Neural cell (in vitro differentiated cells): ENCODE measurements at regions not wholly inside any gene's neighbourhood (a gene's known extent, or its start where the extent isn't known, plus 50 kb on each side); places are given as distances from the start of the nearest gene placed in this dataset.

ENCODE experiments used
- H2AFZ ChIP-seq: fragments of 200-600, 300-800 bp; sonication (generic), shearing (Covaris generic); 2 replicates; pipeline ENCODE4 v1.6.0; 2014; ENCODE audit warnings: low read depth, mild to moderate bottlenecking, antibody characterized with exemption, low read length, moderate library complexity
- H3F3A ChIP-seq: fragments of 200-600 bp; shearing (Covaris generic); 2 replicates; pipeline ENCODE4 v1.6.1; 2016; ENCODE audit warnings: mild to moderate bottlenecking, moderate library complexity, mixed read lengths, antibody characterized with exemption, low read length; ENCODE audit not compliant: insufficient read depth, poor library complexity, severe bottlenecking
- H3K27ac ChIP-seq: fragments of 200-600, 300-800 bp; sonication (generic), shearing (Covaris generic); 2 replicates; pipeline ENCODE4 v1.5.1; 2014; ENCODE audit warnings: mild to moderate bottlenecking, low read length, moderate library complexity
- H3K27me3 ChIP-seq: fragments of 300-800, 200-600 bp; sonication (generic), shearing (Covaris generic); 2 replicates; pipeline ENCODE4 v1.6.0; 2014; ENCODE audit warnings: mild to moderate bottlenecking, low read depth, low read length, moderate library complexity; ENCODE audit not compliant: insufficient read depth
- H3K36me3 ChIP-seq: fragments of 300-800, 200-600 bp; sonication (generic), shearing (Covaris generic); 2 replicates; pipeline ENCODE4 v1.5.1; 2014; ENCODE audit warnings: mild to moderate bottlenecking, antibody characterized with exemption, low read length, moderate library complexity; ENCODE audit not compliant: insufficient read depth
- H3K4me2 ChIP-seq: fragments of 300-800, 200-600 bp; sonication (generic), shearing (Covaris generic); 2 replicates; pipeline ENCODE4 v1.6.0; 2014; ENCODE audit warnings: mild to moderate bottlenecking, low read length
- H3K4me3 ChIP-seq: fragments of 300-800, 200-600 bp; sonication (generic), shearing (Covaris generic); 2 replicates; pipeline ENCODE4 v1.5.1; 2014; ENCODE audit warnings: mild to moderate bottlenecking, low read length, moderate library complexity
- H3K79me2 ChIP-seq: fragments of 200-600 bp; shearing (Covaris generic); replicated peaks from 2 replicates; pipeline ENCODE4 v1.6.0; 2014; ENCODE audit warnings: mild to moderate bottlenecking, low read length, moderate library complexity; ENCODE audit not compliant: insufficient read depth
- H3K9ac ChIP-seq: fragments of 300-800, 200-600 bp; sonication (generic), shearing (Covaris generic); 2 replicates; pipeline ENCODE4 v1.6.1; 2016; ENCODE audit warnings: mild to moderate bottlenecking, low read length, mixed read lengths
- H3K9me2 ChIP-seq: fragments of 200-600 bp; shearing (Covaris generic); 2 replicates; pipeline ENCODE4 v1.6.1; 2016; ENCODE audit warnings: mild to moderate bottlenecking, low read length, mixed read lengths; ENCODE audit not compliant: insufficient read depth
- H3K9me3 ChIP-seq: fragments of 200-600, 300-800 bp; sonication (generic), shearing (Covaris generic); 2 replicates; pipeline ENCODE4 v1.6.1; 2016; ENCODE audit warnings: mild to moderate bottlenecking, mixed run types, low read length, moderate library complexity, mixed read lengths
- H4K20me1 ChIP-seq: fragments of 200-600 bp; shearing (Covaris generic); 2 replicates; pipeline ENCODE4 v1.6.1; 2016; ENCODE audit warnings: mild to moderate bottlenecking, mixed run types; ENCODE audit not compliant: insufficient read depth
- CTCF ChIP-seq: fragments of 450-650 bp; IDR thresholded peaks from 2 replicates; pipeline ENCODE4 v1.5.1; 2014; ENCODE audit warnings: antibody characterized with exemption, mild to moderate bottlenecking, moderate library complexity; ENCODE audit not compliant: poor library complexity, severe bottlenecking
- EP300 ChIP-seq: fragments of 450-650 bp; conservative IDR thresholded peaks from 2 replicates; pipeline ENCODE4 v1.6.1; 2014; ENCODE audit warnings: antibody characterized with exemption, mild to moderate bottlenecking, moderate library complexity; ENCODE audit not compliant: poor library complexity, severe bottlenecking
- EZH2 ChIP-seq: fragments of 200-600, 300-800 bp; shearing (Covaris generic), sonication (generic); IDR thresholded peaks from 2 replicates; pipeline ENCODE4 v1.6.1; 2014; ENCODE audit warnings: antibody characterized with exemption, low read length, borderline replicate concordance, mild to moderate bottlenecking; ENCODE audit not compliant: insufficient read depth, poor library complexity, severe bottlenecking
- MXI1 ChIP-seq: fragments of 450-650 bp; conservative IDR thresholded peaks from 2 replicates; pipeline ENCODE4 v1.6.1; 2014; ENCODE audit warnings: antibody characterized with exemption, mild to moderate bottlenecking; ENCODE audit not compliant: poor library complexity, severe bottlenecking
- POLR2AphosphoS5 ChIP-seq: IDR thresholded peaks from 2 replicates; pipeline ENCODE4 v1.6.1; 2012
- RAD21 ChIP-seq: fragments of 450-650 bp; conservative IDR thresholded peaks from 2 replicates; pipeline ENCODE4 v1.6.1; 2014; ENCODE audit warnings: antibody characterized with exemption, mild to moderate bottlenecking, moderate library complexity
- REST ChIP-seq: IDR thresholded peaks from 2 replicates; pipeline ENCODE4 v1.6.1; 2012; ENCODE audit warnings: borderline replicate concordance
- SMC3 ChIP-seq: fragments of 450-650 bp; conservative IDR thresholded peaks from 2 replicates; pipeline ENCODE4 v1.6.1; 2014; ENCODE audit warnings: antibody characterized with exemption, mild to moderate bottlenecking, moderate library complexity; ENCODE audit not compliant: poor library complexity
- TAF1 ChIP-seq: IDR thresholded peaks from 2 replicates; pipeline ENCODE4 v1.6.1; 2012; ENCODE audit warnings: low read depth

- H3K27ac ChIP-seq, result no peak overlapping the region
- no peak overlapping the region for H3K4me3 ChIP-seq
- H3K27me3 ChIP-seq, result no peaks in the 10 kb centered on the region
- H3K79me2 ChIP-seq, result no peaks in the 10 kb centered on the region
- H3K9me3 ChIP-seq, result peaks cover 7% of the 10 kb centered on the region
- no peak overlapping the region for H2AFZ ChIP-seq
- H3K4me2 ChIP-seq, result no peak overlapping the region
- peaks cover 4% of the 10 kb centered on the region for H3F3A ChIP-seq
- H3K9me2 ChIP-seq, result no peaks in the 10 kb centered on the region
- TF ChIP-seq REST (no peak), EP300 (no peak), RAD21 (no peak), TAF1 (no peak), EZH2 (no peak), MXI1 (no peak), POLR2AphosphoS5 (no peak), SMC3 (no peak), CTCF (no peak)
- H4K20me1 ChIP-seq, result no peaks in the 10 kb centered on the region
- H3K9ac ChIP-seq, result no peak overlapping the region
- H3K36me3 ChIP-seq, result no peaks in the 10 kb centered on the region
These were observed 281.0 kb downstream of the SAMD5 start for GRCh38 chr6:147789430-147789947.

DNA sequence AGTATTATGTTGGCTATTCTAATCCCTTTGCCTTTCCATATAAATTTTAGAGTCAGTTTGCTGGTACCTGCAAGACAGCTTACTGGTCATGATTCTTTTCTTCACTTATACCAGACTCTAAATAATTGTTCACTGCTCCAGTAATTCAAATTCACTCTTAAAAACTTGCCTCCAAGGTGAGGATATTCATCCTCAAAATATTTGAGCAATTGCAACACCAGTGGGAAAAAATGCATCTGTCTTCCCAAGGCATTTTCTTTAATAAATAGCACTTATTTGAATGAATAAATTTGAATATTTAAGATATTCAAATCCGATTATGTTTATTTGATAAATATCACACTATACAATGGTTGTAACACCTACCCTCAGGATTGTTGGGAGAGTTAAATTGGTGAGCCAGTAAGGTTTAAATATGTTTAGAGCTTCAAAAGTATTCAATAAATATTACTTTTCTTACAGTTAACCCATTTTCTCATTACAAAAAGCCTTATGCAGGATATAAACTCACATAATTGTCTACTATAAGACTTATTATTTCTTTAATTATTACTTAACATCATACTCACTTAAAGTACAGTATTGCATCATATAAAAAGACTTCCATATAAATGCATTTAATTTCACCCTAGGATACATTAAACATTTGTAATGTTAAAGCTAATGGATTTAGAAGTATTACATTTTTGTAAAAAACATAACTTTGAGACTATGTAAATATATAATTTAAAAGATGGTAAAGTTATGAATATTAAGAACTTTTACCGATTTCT is 285.6 kb downstream of the SAMD5 start:
- no peak overlapping the region for H3K9ac ChIP-seq
- H3K4me2 ChIP-seq, result no peak overlapping the region
- H4K20me1 ChIP-seq, result no peaks in the 10 kb centered on the region
- no peak overlapping the region for H3K27ac ChIP-seq
- no peak overlapping the region for H2AFZ ChIP-seq
- no peaks in the 10 kb centered on the region for H3K79me2 ChIP-seq
- TF ChIP-seq TAF1, result no peak
- no peak for TF ChIP-seq EP300
- no peak for TF ChIP-seq REST
- TF ChIP-seq RAD21, result no peak
- no peak for TF ChIP-seq MXI1
- no peak for TF ChIP-seq CTCF
- no peak for TF ChIP-seq EZH2
- no peak for TF ChIP-seq POLR2AphosphoS5
- no peak for TF ChIP-seq SMC3
- H3K9me2 ChIP-seq, result no peaks in the 10 kb centered on the region
- no peaks in the 10 kb centered on the region for H3F3A ChIP-seq
- H3K36me3 ChIP-seq, result no peaks in the 10 kb centered on the region
- peaks cover 7% of the 10 kb centered on the region for H3K9me3 ChIP-seq
- no peak overlapping the region for H3K4me3 ChIP-seq
- no peaks in the 10 kb centered on the region for H3K27me3 ChIP-seq
